ENCODE measurements at regions not wholly inside any gene's neighbourhood (a gene's known extent, or its start where the extent isn't known, plus 50 kb on each side); places are given as distances from the start of the nearest gene placed in this dataset.

GRCh38 chr11:115103921-115104320, 400.3 kb downstream of the CADM1 start:
- H3K9me2 ChIP-seq (replicated peaks; ENCODE audit: low read length), result no peaks in the 10 kb centered on the region
- H3K79me2 ChIP-seq (ENCODE audit: low read length), result no peaks in the 10 kb centered on the region
- BruUV-seq (replicated peaks), result no TSS peak
- TF ChIP-seq EZH2 (IDR thresholded peaks at IDR 0.05; ENCODE audit: low read length, unreplicated experiment) (no peak), CTCF (conservative IDR thresholded peaks at IDR 0.05; ENCODE audit: low read depth, low read length) (no peak), EZH2phosphoT487 (IDR thresholded peaks at IDR 0.05; ENCODE audit: borderline replicate concordance, low read length) (no peak)
- H3K36me3 ChIP-seq (ENCODE audit: low read depth, low read length), result no peaks in the 10 kb centered on the region
- ChIA-PET POLR2A (ENCODE audit: unreplicated experiment) (no interaction called here), CTCF (no interaction called here)
- H2AFZ ChIP-seq (ENCODE audit: low read length), result no peak overlapping the region
- H3K27me3 ChIP-seq (ENCODE audit: low read length), result no peaks in the 10 kb centered on the region
- H3K4me2 ChIP-seq (ENCODE audit: low read length), result no peak overlapping the region
- no peaks in the 10 kb centered on the region for H3K4me1 ChIP-seq (ENCODE audit: insufficient read depth, low read length)
- no peaks in the 10 kb centered on the region for H3F3A ChIP-seq (ENCODE audit: low read length, unreplicated experiment)
- no peak for ATAC-seq
- H4K20me1 ChIP-seq (ENCODE audit: low read length), result no peaks in the 10 kb centered on the region
- H3K9me3 ChIP-seq (ENCODE audit: low read length), result peaks cover 12% of the 10 kb centered on the region
- DNase-seq, result no peak
- no peak overlapping the region for H3K27ac ChIP-seq (ENCODE audit: low read length)
- no peak overlapping the region for H3K9ac ChIP-seq (ENCODE audit: low read length)
- no peak overlapping the region for H3K4me3 ChIP-seq (ENCODE audit: low read length)
- intact Hi-C loops (cut with micrococcal nuclease), result no loop called here

GRCh38 chr11:115104851-115105453, 399.3 kb downstream of the CADM1 start:
- Histone ChIP-seq H3K9me2 (replicated peaks; ENCODE audit: low read length) (no peaks in the 10 kb centered on the region), H3K9me3 (ENCODE audit: low read length) (peaks cover 9% of the 10 kb centered on the region), H3F3A (ENCODE audit: low read length, unreplicated experiment) (no peaks in the 10 kb centered on the region), H3K36me3 (ENCODE audit: low read depth, low read length) (no peaks in the 10 kb centered on the region), H3K27ac (ENCODE audit: low read length) (no peak overlapping the region), H3K4me1 (ENCODE audit: insufficient read depth, low read length) (no peaks in the 10 kb centered on the region), H4K20me1 (ENCODE audit: low read length) (no peaks in the 10 kb centered on the region), H2AFZ (ENCODE audit: low read length) (no peak overlapping the region), H3K4me3 (ENCODE audit: low read length) (no peak overlapping the region), H3K79me2 (ENCODE audit: low read length) (no peaks in the 10 kb centered on the region), H3K27me3 (ENCODE audit: low read length) (no peaks in the 10 kb centered on the region), H3K9ac (ENCODE audit: low read length) (no peak overlapping the region), H3K4me2 (ENCODE audit: low read length) (no peak overlapping the region)
- TF ChIP-seq CTCF (conservative IDR thresholded peaks at IDR 0.05; ENCODE audit: low read depth, low read length) (no peak), EZH2phosphoT487 (IDR thresholded peaks at IDR 0.05; ENCODE audit: borderline replicate concordance, low read length) (no peak), EZH2 (IDR thresholded peaks at IDR 0.05; ENCODE audit: low read length, unreplicated experiment) (no peak)
- POLR2A ChIA-PET (ENCODE audit: unreplicated experiment), result no interaction called here
- CTCF ChIA-PET, result no interaction called here
- DNase-seq, result no peak
- no peak for ATAC-seq
- intact Hi-C loops (cut with micrococcal nuclease), result no loop called here
- no TSS peak for BruUV-seq (replicated peaks)

- Histone ChIP-seq H3K36me3 (ENCODE audit: low read depth, low read length) (no peaks in the 10 kb centered on the region), H2AFZ (ENCODE audit: low read length) (no peak overlapping the region), H3K27ac (ENCODE audit: low read length) (no peak overlapping the region), H3K79me2 (ENCODE audit: low read length) (no peaks in the 10 kb centered on the region), H3F3A (ENCODE audit: low read length, unreplicated experiment) (no peaks in the 10 kb centered on the region), H3K27me3 (ENCODE audit: low read length) (no peaks in the 10 kb centered on the region), H3K9me2 (replicated peaks; ENCODE audit: low read length) (no peaks in the 10 kb centered on the region), H4K20me1 (ENCODE audit: low read length) (no peaks in the 10 kb centered on the region), H3K4me3 (ENCODE audit: low read length) (no peak overlapping the region), H3K4me2 (ENCODE audit: low read length) (no peak overlapping the region), H3K4me1 (ENCODE audit: insufficient read depth, low read length) (no peaks in the 10 kb centered on the region), H3K9me3 (ENCODE audit: low read length) (peaks cover 20% of the 10 kb centered on the region), H3K9ac (ENCODE audit: low read length) (no peak overlapping the region)
- ChIA-PET CTCF (no interaction called here), POLR2A (ENCODE audit: unreplicated experiment) (no interaction called here)
- BruUV-seq (replicated peaks), result no TSS peak
- DNase-seq (no peak), ATAC-seq (no peak)
- TF ChIP-seq EZH2phosphoT487 (IDR thresholded peaks at IDR 0.05; ENCODE audit: borderline replicate concordance, low read length) (no peak), CTCF (conservative IDR thresholded peaks at IDR 0.05; ENCODE audit: low read depth, low read length) (no peak), EZH2 (IDR thresholded peaks at IDR 0.05; ENCODE audit: low read length, unreplicated experiment) (no peak)
- intact Hi-C loops (cut with micrococcal nuclease), result no loop called here
Measured at GRCh38 chr11:115111066-115111465, 393.1 kb downstream of the CADM1 start.

Measured in PC-3 (cell line).